Left ventricle myocardium inferior (tissue), 1 donor: ENCODE measurements at regions not wholly inside any gene's neighbourhood (a gene's known extent, or its start where the extent isn't known, plus 50 kb on each side); places are given as distances from the start of the nearest gene placed in this dataset.

Experiments
- DNase-seq: peaks from one replicate; pipeline ENCODE4 v3.0.0-alpha.2; 2020
- H3K27ac ChIP-seq: fragments of 200-600 bp; replicated peaks from 2 replicates; pipeline ENCODE4 v1.8.0; 2021
- H3K27me3 ChIP-seq: fragments of 200-600 bp; 2 replicates; pipeline ENCODE4 v1.8.0; 2021; ENCODE audit warnings: low read depth
- H3K36me3 ChIP-seq: fragments of 200-600 bp; 2 replicates; pipeline ENCODE4 v1.8.0; 2021
- H3K4me1 ChIP-seq: fragments of 200-600 bp; 2 replicates; pipeline ENCODE4 v1.8.0; 2021
- H3K4me3 ChIP-seq: fragments of 200-600 bp; 2 replicates; pipeline ENCODE4 v1.8.0; 2021; ENCODE audit warnings: mild to moderate bottlenecking, moderate library complexity
- H3K9me3 ChIP-seq: fragments of 200-600 bp; replicated peaks from 2 replicates; pipeline ENCODE4 v1.8.0; 2021
- CTCF ChIP-seq: fragments of 200-600 bp; IDR thresholded peaks from 2 replicates; pipeline ENCODE4 v1.8.0; 2021; ENCODE audit warnings: antibody characterized with exemption, mild to moderate bottlenecking, borderline replicate concordance
- intact Hi-C: fragments of 100-400 bp; cut with micrococcal nuclease; formaldehyde crosslinking; loops from one replicate; pipeline ENCODE4 v1.11.0; 2022
- donor health status: DM: no; HTN: yes; CAD: no; lungs with severe emphysema.

DNA sequence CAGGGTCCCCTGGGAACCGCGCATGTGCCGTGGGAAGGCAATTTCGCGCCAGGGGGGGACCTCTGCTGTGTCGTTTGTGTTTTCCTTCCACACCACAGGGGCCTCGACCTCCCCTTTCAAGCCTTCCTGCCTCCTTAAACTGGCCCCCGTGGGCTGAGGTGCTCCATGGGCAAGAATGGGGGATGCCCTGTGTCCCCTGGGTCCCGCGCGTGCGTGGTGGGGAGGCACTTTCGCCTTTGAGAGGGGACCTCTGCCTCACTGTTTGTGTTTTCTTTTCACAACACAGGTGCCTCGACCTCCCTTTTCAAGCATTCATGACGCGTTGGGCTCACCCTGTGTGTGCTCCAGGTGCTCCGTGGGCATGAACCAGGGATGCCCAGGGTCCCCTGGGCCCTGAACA is 348.8 kb downstream of the ALG10 start:
- no peak for DNase-seq
- intact Hi-C loops: no loop called here
- Histone ChIP-seq H3K4me1 (no peaks in the 10 kb centered on the region), H3K4me3 (no peak overlapping the region), H3K36me3 (no peaks in the 10 kb centered on the region), H3K27me3 (peaks cover 33% of the 10 kb centered on the region), H3K27ac (no peak overlapping the region), H3K9me3 (peaks cover 99% of the 10 kb centered on the region)
- TF ChIP-seq CTCF: no peak

- Histone ChIP-seq H3K36me3 (no peaks in the 10 kb centered on the region), H3K27ac (no peak overlapping the region), H3K4me3 (no peak overlapping the region), H3K27me3 (peaks cover 39% of the 10 kb centered on the region), H3K4me1 (no peaks in the 10 kb centered on the region), H3K9me3 (peaks cover 99% of the 10 kb centered on the region)
- DNase-seq: no peak
- intact Hi-C loops: no loop called here
- no peak for TF ChIP-seq CTCF
Measured at GRCh38 chr12:34372003-34372402, 349.7 kb downstream of the ALG10 start.

GRCh38 chr12:34373926-34374325 is 351.6 kb downstream of the ALG10 start:
- intact Hi-C loops: no loop called here
- TF ChIP-seq CTCF: no peak
- no peak for DNase-seq
- Histone ChIP-seq H3K4me3 (no peak overlapping the region), H3K27me3 (peaks cover 32% of the 10 kb centered on the region), H3K36me3 (no peaks in the 10 kb centered on the region), H3K9me3 (peaks cover 95% of the 10 kb centered on the region), H3K27ac (no peak overlapping the region), H3K4me1 (no peaks in the 10 kb centered on the region)

- TF ChIP-seq CTCF: no peak
Measured at GRCh38 chr12:34376133-34376799, 354.0 kb downstream of the ALG10 start.

GRCh38 chr12:34377243-34378035 is 355.1 kb downstream of the ALG10 start:
- Histone ChIP-seq H3K36me3 (no peaks in the 10 kb centered on the region), H3K27me3 (peaks cover 41% of the 10 kb centered on the region), H3K9me3 (peaks cover 92% of the 10 kb centered on the region), H3K4me1 (no peaks in the 10 kb centered on the region), H3K4me3 (no peak overlapping the region), H3K27ac (no peak overlapping the region)
- no peak for DNase-seq
- no peak for TF ChIP-seq CTCF
- intact Hi-C loops: no loop called here

More at GRCh38 chr12:34376133-34376799, 354.0 kb downstream of the ALG10 start:
- DNase-seq: no peak
- Histone ChIP-seq H3K27ac (no peak overlapping the region), H3K9me3 (peaks cover 95% of the 10 kb centered on the region), H3K4me1 (no peaks in the 10 kb centered on the region), H3K27me3 (peaks cover 35% of the 10 kb centered on the region), H3K36me3 (no peaks in the 10 kb centered on the region), H3K4me3 (no peak overlapping the region)
- intact Hi-C loops: no loop called here
